Fibroblast of gingiva (primary cell): ENCODE measurements at regions not wholly inside any gene's neighbourhood (a gene's known extent, or its start where the extent isn't known, plus 50 kb on each side); places are given as distances from the start of the nearest gene placed in this dataset.
"Not testable (repeated sequence)": the region's sequence is repeated elsewhere in the genome, so short reads cannot be mapped to it uniquely, and the experiment has no call there.

Source experiments
- DNase-seq: peaks from one replicate; pipeline ENCODE4 v3.0.0-alpha.2; 2011; ENCODE audit warnings: low read depth

GRCh38 chr11:37171451-37171850 is 573.4 kb upstream of the RAG2 start:
- no peak for DNase-seq

- no peak for DNase-seq
Observed at GRCh38 chr11:37170311-37170710, 572.3 kb upstream of the RAG2 start.

- DNase-seq: not testable (repeated sequence)
Observed at GRCh38 chr11:37145434-37145833, 547.4 kb upstream of the RAG2 start.

GRCh38 chr11:37142591-37142990 is 544.6 kb upstream of the RAG2 start:
- no peak for DNase-seq

GRCh38 chr11:37141707-37142106 is 543.7 kb upstream of the RAG2 start:
- DNase-seq: no peak

- not testable (repeated sequence) for DNase-seq
Observed at GRCh38 chr11:37135606-37136005, 537.6 kb upstream of the RAG2 start.

GRCh38 chr11:37134637-37135036 is 536.6 kb upstream of the RAG2 start:
- no peak for DNase-seq

- no peak for DNase-seq
Observed at GRCh38 chr11:37124384-37124783, 526.3 kb upstream of the RAG2 start.

- DNase-seq: no peak
Observed at GRCh38 chr11:37115963-37116362, 517.9 kb upstream of the RAG2 start.

GRCh38 chr11:37110385-37110784 is 512.3 kb upstream of the RAG2 start:
- no peak for DNase-seq

GRCh38 chr11:37109286-37109585 is 511.2 kb upstream of the RAG2 start:
- no peak for DNase-seq

- no peak for DNase-seq
Observed at GRCh38 chr11:37108436-37109285, 510.6 kb upstream of the RAG2 start.

- no peak for DNase-seq
Observed at GRCh38 chr11:37107831-37108230, 509.8 kb upstream of the RAG2 start.

GRCh38 chr11:37107415-37107814 is 509.4 kb upstream of the RAG2 start:
- DNase-seq: no peak

GRCh38 chr11:37105427-37105826 is 507.4 kb upstream of the RAG2 start:
- DNase-seq: no peak

- DNase-seq: no peak
Observed at GRCh38 chr11:37104380-37104779, 506.3 kb upstream of the RAG2 start.

GRCh38 chr11:37100008-37100407 is 502.0 kb upstream of the RAG2 start:
- DNase-seq: no peak

- DNase-seq: no peak
Observed at GRCh38 chr11:37092487-37092886, 494.5 kb upstream of the RAG2 start.

GRCh38 chr11:37089439-37089838 is 491.4 kb upstream of the RAG2 start:
- no peak for DNase-seq

GRCh38 chr11:37088573-37088910 is 490.5 kb upstream of the RAG2 start:
- no peak for DNase-seq

- no peak for DNase-seq
Observed at GRCh38 chr11:37087650-37088572, 489.9 kb upstream of the RAG2 start.

- DNase-seq: no peak
Observed at GRCh38 chr11:37078521-37078920, 480.5 kb upstream of the RAG2 start.

GRCh38 chr11:37076866-37077265 is 478.8 kb upstream of the RAG2 start:
- no peak for DNase-seq
